ENCODE measurements at regions not wholly inside any gene's neighbourhood (a gene's known extent, or its start where the extent isn't known, plus 50 kb on each side); places are given as distances from the start of the nearest gene placed in this dataset.

- no peak overlapping the region for H3K4me3 Mint-ChIP-seq
- H3K9me3 ChIP-seq (ENCODE audit: low read depth), result no peaks in the 10 kb centered on the region
- peaks cover 3% of the 10 kb centered on the region for H3K27me3 Mint-ChIP-seq (ENCODE audit: insufficient read depth, low read depth)
- H2AFZ ChIP-seq (replicated peaks), result peak overlapping the region; percentile 4
- no peaks in the 10 kb centered on the region for H3K4me1 ChIP-seq
- no peak overlapping the region for H3K27ac ChIP-seq
- no peaks in the 10 kb centered on the region for H3K79me2 ChIP-seq (ENCODE audit: low read depth)
- H3F3A ChIP-seq (ENCODE audit: low read depth), result no peaks in the 10 kb centered on the region
- H3K9ac ChIP-seq, result no peak overlapping the region
- no peak overlapping the region for H3K4me2 ChIP-seq
- no peaks in the 10 kb centered on the region for H4K20me1 ChIP-seq (ENCODE audit: low read depth)
- H3K4me3 ChIP-seq, result no peak overlapping the region
- no peaks in the 10 kb centered on the region for H3K36me3 ChIP-seq
- no peaks in the 10 kb centered on the region for H3K36me3 Mint-ChIP-seq
- TF ChIP-seq EZH2 (IDR thresholded peaks at IDR 0.05), result no peak
- no peak for TF ChIP-seq EZH2phosphoT487 (IDR thresholded peaks at IDR 0.05)
- TF ChIP-seq CTCF (IDR thresholded peaks at IDR 0.05), result no peak
- no peaks in the 10 kb centered on the region for H3K27me3 ChIP-seq
- DNase-seq (ENCODE audit: low spot score), result no peak
- peaks cover 9% of the 10 kb centered on the region for H3K9me3 Mint-ChIP-seq
- peaks cover 25% of the 10 kb centered on the region for H3K4me1 Mint-ChIP-seq
- peak overlapping the region; percentile 28 for H3K27ac Mint-ChIP-seq
These were observed 375.6 kb downstream of the PDGFC start for GRCh38 chr4:156596026-156596425.

- Histone ChIP-seq H3K9ac (no peak overlapping the region), H3K27me3 (no peaks in the 10 kb centered on the region), H3F3A (ENCODE audit: low read depth) (no peaks in the 10 kb centered on the region), H4K20me1 (ENCODE audit: low read depth) (no peaks in the 10 kb centered on the region), H3K4me3 (no peak overlapping the region), H3K9me3 (ENCODE audit: low read depth) (no peaks in the 10 kb centered on the region), H2AFZ (replicated peaks) (no peak overlapping the region), H3K4me1 (no peaks in the 10 kb centered on the region), H3K36me3 (no peaks in the 10 kb centered on the region), H3K27ac (no peak overlapping the region), H3K4me2 (no peak overlapping the region), H3K79me2 (ENCODE audit: low read depth) (no peaks in the 10 kb centered on the region)
- DNase-seq (ENCODE audit: low spot score), result no peak
- no peaks in the 10 kb centered on the region for H3K36me3 Mint-ChIP-seq
- no peaks in the 10 kb centered on the region for H3K9me3 Mint-ChIP-seq
- H3K27me3 Mint-ChIP-seq (ENCODE audit: insufficient read depth, low read depth), result no peaks in the 10 kb centered on the region
- no peak for TF ChIP-seq EZH2phosphoT487 (IDR thresholded peaks at IDR 0.05)
- no peak for TF ChIP-seq CTCF (IDR thresholded peaks at IDR 0.05)
- no peak for TF ChIP-seq EZH2 (IDR thresholded peaks at IDR 0.05)
- H3K4me1 Mint-ChIP-seq, result peaks cover 25% of the 10 kb centered on the region
- H3K27ac Mint-ChIP-seq, result no peak overlapping the region
- no peak overlapping the region for H3K4me3 Mint-ChIP-seq
These were observed 376.6 kb downstream of the PDGFC start for GRCh38 chr4:156595041-156595440.

- TF ChIP-seq EZH2 (IDR thresholded peaks at IDR 0.05), result no peak
- no peak for TF ChIP-seq CTCF (IDR thresholded peaks at IDR 0.05)
- TF ChIP-seq EZH2phosphoT487 (IDR thresholded peaks at IDR 0.05), result no peak
- no peak overlapping the region for H2AFZ ChIP-seq (replicated peaks)
- H3K36me3 ChIP-seq, result no peaks in the 10 kb centered on the region
- H3K9ac ChIP-seq, result no peak overlapping the region
- H3K4me1 ChIP-seq, result no peaks in the 10 kb centered on the region
- H3K9me3 ChIP-seq (ENCODE audit: low read depth), result no peaks in the 10 kb centered on the region
- DNase-seq (ENCODE audit: low spot score), result no peak
- Mint-ChIP-seq H3K27me3 (ENCODE audit: insufficient read depth, low read depth) (no peaks in the 10 kb centered on the region), H3K4me1 (peaks cover 25% of the 10 kb centered on the region), H3K27ac (no peak overlapping the region), H3K4me3 (no peak overlapping the region), H3K9me3 (no peaks in the 10 kb centered on the region), H3K36me3 (no peaks in the 10 kb centered on the region)
- no peak overlapping the region for H3K4me3 ChIP-seq
- no peaks in the 10 kb centered on the region for H3K79me2 ChIP-seq (ENCODE audit: low read depth)
- H3K4me2 ChIP-seq, result no peak overlapping the region
- H3K27ac ChIP-seq, result no peak overlapping the region
- H4K20me1 ChIP-seq (ENCODE audit: low read depth), result no peaks in the 10 kb centered on the region
- H3F3A ChIP-seq (ENCODE audit: low read depth), result no peaks in the 10 kb centered on the region
- no peaks in the 10 kb centered on the region for H3K27me3 ChIP-seq
These were observed 377.0 kb downstream of the PDGFC start for GRCh38 chr4:156594624-156595023.

Measured in neural progenitor cell (in vitro differentiated cells).